HL-60 (cell line): ENCODE measurements at regions not wholly inside any gene's neighbourhood (a gene's known extent, or its start where the extent isn't known, plus 50 kb on each side); places are given as distances from the start of the nearest gene placed in this dataset.
"Not testable (repeated sequence)": the region's sequence is repeated elsewhere in the genome, so short reads cannot be mapped to it uniquely, and the experiment has no call there.

Experiments
- DNase-seq, 2 experiments: peaks; one replicate each; pipeline ENCODE4 v3.0.0-alpha.2; 2010 to 2020; ENCODE audit warnings: low read depth in 1 of 2, low spot score in 1 of 2
- H3K27ac ChIP-seq: fragments of 250-450 bp; sonication (Bioruptor Pico); replicated peaks from 2 replicates; pipeline ENCODE4 v1.5.1; 2020; ENCODE audit warnings: mild to moderate bottlenecking, moderate library complexity
- H3K27me3 ChIP-seq: fragments of 250-450 bp; sonication (Bioruptor Pico); 2 replicates; pipeline ENCODE4 v1.5.1; 2021; ENCODE audit warnings: mild to moderate bottlenecking, moderate library complexity; ENCODE audit not compliant: insufficient read depth, poor library complexity, severe bottlenecking
- H3K4me3 ChIP-seq: replicated peaks from 2 replicates; pipeline ENCODE4 v1.5.1; 2011; ENCODE audit warnings: mild to moderate bottlenecking, control low read depth, low read length; ENCODE audit not compliant: insufficient read depth
- CTCF ChIP-seq: IDR thresholded peaks from one replicate; pipeline ENCODE4 v1.5.1; 2011; ENCODE audit warnings: low read length, control low read depth, inconsistent platforms; ENCODE audit not compliant: insufficient read depth
- GABPA ChIP-seq: IDR thresholded peaks from 2 replicates; pipeline ENCODE4 v1.6.1; 2012; ENCODE audit warnings: low read depth
- POLR2AphosphoS5 ChIP-seq: IDR thresholded peaks from 2 replicates; pipeline ENCODE4 v1.6.1; 2012; ENCODE audit warnings: low read depth
- SPI1 ChIP-seq: IDR thresholded peaks from 2 replicates; pipeline ENCODE4 v1.6.1; 2012; ENCODE audit warnings: low read depth, mild to moderate bottlenecking, borderline replicate concordance
- TF ChIP-seq, protein P1 (sequence below): IDR thresholded peaks from 2 replicates; pipeline ENCODE4 v1.6.1; 2012; ENCODE audit warnings: low read depth; ENCODE audit not compliant: insufficient replicate concordance

DNA sequence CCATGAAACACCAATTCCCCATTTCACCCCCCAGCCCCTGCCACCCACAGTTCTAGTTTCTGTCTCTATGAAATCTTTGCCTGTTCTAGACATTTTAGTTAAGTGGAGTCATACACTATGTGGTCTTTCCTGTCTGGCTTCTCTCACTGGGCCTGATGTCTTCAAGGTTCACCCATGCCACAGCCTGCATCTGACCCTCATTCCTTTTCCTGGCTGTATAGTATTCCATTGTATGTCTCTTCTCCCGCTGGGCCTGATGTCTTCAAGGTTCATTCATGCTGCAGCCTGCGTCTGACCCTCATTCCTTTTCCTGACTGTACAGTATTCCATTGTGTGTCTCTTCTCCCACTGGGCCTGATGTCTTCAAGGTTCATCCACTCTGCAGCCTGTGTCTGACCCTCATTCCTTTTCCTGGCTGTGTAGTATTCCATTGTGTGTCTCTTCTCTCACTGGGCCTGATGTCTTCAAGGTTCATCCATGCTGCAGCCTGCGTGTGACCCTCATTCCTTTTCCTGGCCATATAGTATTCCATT is 191.7 kb downstream of the CRLF2 start:
- TF ChIP-seq, protein P1, sequence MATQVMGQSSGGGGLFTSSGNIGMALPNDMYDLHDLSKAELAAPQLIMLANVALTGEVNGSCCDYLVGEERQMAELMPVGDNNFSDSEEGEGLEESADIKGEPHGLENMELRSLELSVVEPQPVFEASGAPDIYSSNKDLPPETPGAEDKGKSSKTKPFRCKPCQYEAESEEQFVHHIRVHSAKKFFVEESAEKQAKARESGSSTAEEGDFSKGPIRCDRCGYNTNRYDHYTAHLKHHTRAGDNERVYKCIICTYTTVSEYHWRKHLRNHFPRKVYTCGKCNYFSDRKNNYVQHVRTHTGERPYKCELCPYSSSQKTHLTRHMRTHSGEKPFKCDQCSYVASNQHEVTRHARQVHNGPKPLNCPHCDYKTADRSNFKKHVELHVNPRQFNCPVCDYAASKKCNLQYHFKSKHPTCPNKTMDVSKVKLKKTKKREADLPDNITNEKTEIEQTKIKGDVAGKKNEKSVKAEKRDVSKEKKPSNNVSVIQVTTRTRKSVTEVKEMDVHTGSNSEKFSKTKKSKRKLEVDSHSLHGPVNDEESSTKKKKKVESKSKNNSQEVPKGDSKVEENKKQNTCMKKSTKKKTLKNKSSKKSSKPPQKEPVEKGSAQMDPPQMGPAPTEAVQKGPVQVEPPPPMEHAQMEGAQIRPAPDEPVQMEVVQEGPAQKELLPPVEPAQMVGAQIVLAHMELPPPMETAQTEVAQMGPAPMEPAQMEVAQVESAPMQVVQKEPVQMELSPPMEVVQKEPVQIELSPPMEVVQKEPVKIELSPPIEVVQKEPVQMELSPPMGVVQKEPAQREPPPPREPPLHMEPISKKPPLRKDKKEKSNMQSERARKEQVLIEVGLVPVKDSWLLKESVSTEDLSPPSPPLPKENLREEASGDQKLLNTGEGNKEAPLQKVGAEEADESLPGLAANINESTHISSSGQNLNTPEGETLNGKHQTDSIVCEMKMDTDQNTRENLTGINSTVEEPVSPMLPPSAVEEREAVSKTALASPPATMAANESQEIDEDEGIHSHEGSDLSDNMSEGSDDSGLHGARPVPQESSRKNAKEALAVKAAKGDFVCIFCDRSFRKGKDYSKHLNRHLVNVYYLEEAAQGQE, result no peak
- H3K4me3 ChIP-seq, result no peak overlapping the region
- H3K27ac ChIP-seq, result no peak overlapping the region
- H3K27me3 ChIP-seq, result no peaks in the 10 kb centered on the region
- DNase-seq, result no peak

DNA sequence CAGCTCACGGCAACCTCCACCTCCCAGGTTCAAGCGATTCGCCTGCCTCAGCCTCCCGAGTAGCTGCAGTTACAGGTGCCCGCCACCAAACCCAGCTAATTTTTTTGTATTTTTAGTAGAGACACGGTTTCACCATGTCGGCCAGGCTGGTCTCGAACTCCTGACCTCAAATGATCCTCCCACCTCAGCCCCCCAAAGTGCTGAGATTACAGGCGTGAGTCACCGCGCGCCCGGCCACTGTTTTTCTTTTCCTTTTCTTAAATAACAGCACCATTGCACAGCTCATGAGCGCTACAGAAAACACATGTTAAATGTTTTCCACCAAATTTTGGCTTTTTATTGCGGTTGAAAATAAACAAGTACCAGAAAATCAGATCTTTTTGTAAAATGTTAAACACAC is 195.5 kb downstream of the CRLF2 start:
- H3K27ac ChIP-seq, H3K27me3 ChIP-seq, DNase-seq, H3K4me3 ChIP-seq: not testable (repeated sequence)

- not testable (repeated sequence) for H3K27ac ChIP-seq, H3K4me3 ChIP-seq, DNase-seq, H3K27me3 ChIP-seq
These were observed 196.2 kb downstream of the CRLF2 start for GRCh38 chrX:1016281-1016680.

DNA sequence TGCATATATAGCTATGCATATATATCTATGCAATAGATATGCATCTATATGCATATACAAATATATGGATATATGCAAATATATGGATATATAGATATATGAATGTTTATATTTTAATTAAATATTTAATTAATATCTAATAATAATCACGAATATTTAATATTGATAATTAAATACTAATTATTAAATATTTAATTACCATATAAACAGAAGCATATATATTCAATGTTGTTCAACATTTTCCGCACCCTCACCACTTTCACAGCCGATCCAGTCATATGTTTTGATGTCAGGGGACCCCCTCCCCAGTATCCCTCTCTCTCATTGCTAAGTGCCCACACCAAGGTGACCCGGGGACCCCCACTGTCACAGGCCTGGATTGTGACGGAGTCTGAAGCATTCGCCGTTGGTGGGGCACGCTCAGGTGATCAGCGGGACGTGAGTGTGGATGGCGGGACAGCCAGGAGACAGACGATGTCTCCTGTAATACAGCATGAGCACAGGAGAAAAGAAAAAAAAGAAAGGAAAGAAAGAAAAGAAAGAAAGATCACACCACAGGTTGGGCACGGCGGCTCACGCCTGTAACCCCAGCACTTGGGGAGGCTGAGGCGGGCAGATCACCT is 199.7 kb downstream of the CRLF2 start:
- no peak overlapping the region for H3K4me3 ChIP-seq
- H3K27me3 ChIP-seq, result no peaks in the 10 kb centered on the region
- no peak overlapping the region for H3K27ac ChIP-seq
- DNase-seq, result no peak
- TF ChIP-seq GABPA, result no peak

GRCh38 chrX:1011691-1012283 is 200.7 kb downstream of the CRLF2 start:
- Histone ChIP-seq H3K27me3 (no peaks in the 10 kb centered on the region), H3K4me3 (no peak overlapping the region), H3K27ac (no peak overlapping the region)
- no peak for DNase-seq
- no peak for TF ChIP-seq SPI1
- TF ChIP-seq CTCF, result no peak
- no peak for TF ChIP-seq GABPA
- TF ChIP-seq POLR2AphosphoS5, result no peak
- TF ChIP-seq, protein P1, result no peak

GRCh38 chrX:1009771-1010170 is 202.7 kb downstream of the CRLF2 start:
- H3K4me3 ChIP-seq, result no peak overlapping the region
- H3K27me3 ChIP-seq, result no peaks in the 10 kb centered on the region
- DNase-seq, result no peak
- no peak overlapping the region for H3K27ac ChIP-seq
- TF ChIP-seq GABPA, result no peak
- no peak for TF ChIP-seq POLR2AphosphoS5
- no peak for TF ChIP-seq SPI1
- TF ChIP-seq, protein P1, result no peak
- TF ChIP-seq CTCF, result no peak
